ENCODE measurements at regions not wholly inside any gene's neighbourhood (a gene's known extent, or its start where the extent isn't known, plus 50 kb on each side); places are given as distances from the start of the nearest gene placed in this dataset.
"Not testable (repeated sequence)": the region's sequence is repeated elsewhere in the genome, so short reads cannot be mapped to it uniquely, and the experiment has no call there.

GRCh38 chr1:148387122-148387948 lies 95.8 kb downstream of the PPIAL4G start:
- not testable (repeated sequence) for TF ChIP-seq CTCF (IDR thresholded peaks at IDR 0.05; ENCODE audit: borderline replicate concordance, extremely low read depth, low read length, poor library complexity, severe bottlenecking); EZH2 (IDR thresholded peaks at IDR 0.05; ENCODE audit: borderline replicate concordance, low read depth, low read length, severe bottlenecking)
